ENCODE measurements at regions not wholly inside any gene's neighbourhood (a gene's known extent, or its start where the extent isn't known, plus 50 kb on each side); places are given as distances from the start of the nearest gene placed in this dataset.

DNA sequence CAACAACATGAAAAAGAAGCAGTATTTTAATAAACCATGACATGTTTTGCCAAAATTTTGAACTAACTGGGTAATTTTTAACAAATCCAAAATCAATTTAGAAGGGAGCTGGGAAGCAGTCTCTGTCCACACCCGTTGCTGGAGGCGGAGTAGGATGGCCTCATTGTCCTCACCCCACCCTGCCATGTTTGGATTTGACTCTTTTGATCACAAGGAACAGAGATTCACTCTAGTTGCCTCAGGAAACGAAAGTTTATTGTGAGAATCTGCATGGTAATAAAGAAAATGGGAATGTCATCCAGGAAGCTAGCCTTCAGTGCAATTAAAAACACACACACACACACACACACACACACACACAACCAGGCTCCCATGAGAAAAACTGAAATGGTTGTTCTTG lies 145.4 kb downstream of the SLC30A10 start:
- TF ChIP-seq Cebpa-rat (IDR thresholded peaks at IDR 0.05): no peak
- Histone ChIP-seq H3K4me1 (peaks cover 0 to 7% (median 0%) of the 10 kb centered on the region in 10 experiments; a peak in 2 of 20 replicates), H3K9ac (no peak overlapping the region), H3K27me3 (no peaks in the 10 kb centered on the region), H3K4me3 (no peak overlapping the region), H3K4me2 (no peak overlapping the region), H3K9me3 (replicated peaks in 1 of 11) (no peaks in the 10 kb centered on the region), H3K27ac (no peak overlapping the region), H3K36me3 (no peaks in the 10 kb centered on the region), H4K20me1 (no peaks in the 10 kb centered on the region)

GRCh38 chr1:219782311-219782710 lies 146.0 kb downstream of the SLC30A10 start:
- TF ChIP-seq Cebpa-rat (IDR thresholded peaks at IDR 0.05): no peak
- H3K4me2 ChIP-seq: no peak overlapping the region

DNA sequence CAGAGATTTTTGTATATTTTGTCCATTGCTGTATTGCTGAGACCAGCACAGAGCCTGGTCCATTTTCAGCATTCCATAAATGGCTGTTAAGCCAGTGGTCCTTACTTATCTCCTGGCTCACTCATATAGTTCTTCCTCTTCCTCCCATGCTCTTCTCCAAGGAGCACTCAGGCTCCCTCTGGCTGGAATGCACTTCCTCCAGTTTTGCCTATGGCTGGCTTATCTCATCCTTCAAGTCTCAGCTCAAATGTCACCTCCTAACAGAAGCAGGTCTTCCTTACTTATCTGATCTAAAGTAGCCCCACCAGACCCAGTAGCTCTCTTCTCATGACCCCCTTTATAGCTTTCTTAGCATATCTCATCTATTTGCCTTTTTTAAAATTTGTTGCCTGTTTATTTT lies 146.9 kb downstream of the SLC30A10 start:
- Histone ChIP-seq H4K20me1 (no peaks in the 10 kb centered on the region), H3K27ac (no peak overlapping the region), H3K9ac (no peak overlapping the region), H3K4me1 (peaks cover 0 to 7% (median 0%) of the 10 kb centered on the region in 10 experiments; a peak in 2 of 20 replicates), H3K9me3 (replicated peaks in 1 of 11) (no peaks in the 10 kb centered on the region), H3K36me3 (no peaks in the 10 kb centered on the region), H3K4me2 (no peak overlapping the region), H3K27me3 (no peaks in the 10 kb centered on the region), H3K4me3 (no peak overlapping the region)
- no peak for TF ChIP-seq Cebpa-rat (IDR thresholded peaks at IDR 0.05)

More at GRCh38 chr1:219782311-219782710, 146.0 kb downstream of the SLC30A10 start:
- Histone ChIP-seq H3K27ac (no peak overlapping the region), H3K9me3 (replicated peaks in 1 of 11) (no peaks in the 10 kb centered on the region), H3K4me3 (no peak overlapping the region), H3K27me3 (no peaks in the 10 kb centered on the region), H4K20me1 (no peaks in the 10 kb centered on the region), H3K36me3 (no peaks in the 10 kb centered on the region), H3K9ac (no peak overlapping the region), H3K4me1 (peaks cover 0 to 7% (median 0%) of the 10 kb centered on the region in 10 experiments; a peak in 2 of 20 replicates)

GRCh38 chr1:219778793-219779369 lies 149.5 kb downstream of the SLC30A10 start:
- no peak overlapping the region for H3K9ac ChIP-seq

GRCh38 chr1:219778110-219778509 lies 150.2 kb downstream of the SLC30A10 start:
- no peaks in the 10 kb centered on the region for H3K36me3 ChIP-seq
- H3K27me3 ChIP-seq: no peaks in the 10 kb centered on the region
- peaks cover 7 to 15% (median 13%) of the 10 kb centered on the region in 10 experiments; a peak in 18 of 20 replicates for H3K4me1 ChIP-seq
- no peaks in the 10 kb centered on the region for H4K20me1 ChIP-seq
- H3K4me3 ChIP-seq: no peak overlapping the region
- H3K9ac ChIP-seq: no peak overlapping the region
- H3K4me2 ChIP-seq: no peak overlapping the region
- no peak for TF ChIP-seq Cebpa-rat (IDR thresholded peaks at IDR 0.05)
- H3K9me3 ChIP-seq (replicated peaks in 1 of 11): no peaks in the 10 kb centered on the region
- no peak overlapping the region for H3K27ac ChIP-seq

More at GRCh38 chr1:219778793-219779369, 149.5 kb downstream of the SLC30A10 start:
- Histone ChIP-seq H3K4me2 (no peak overlapping the region), H3K27me3 (no peaks in the 10 kb centered on the region), H3K9me3 (replicated peaks in 1 of 11) (no peaks in the 10 kb centered on the region), H3K4me3 (no peak overlapping the region), H3K27ac (no peak overlapping the region), H4K20me1 (no peaks in the 10 kb centered on the region), H3K36me3 (no peaks in the 10 kb centered on the region), H3K4me1 (peaks cover 5 to 12% (median 6%) of the 10 kb centered on the region in 10 experiments; a peak in 17 of 20 replicates)
- no peak for TF ChIP-seq Cebpa-rat (IDR thresholded peaks at IDR 0.05)

- H3K9me3 ChIP-seq (replicated peaks in 1 of 11): no peaks in the 10 kb centered on the region; a peak in 2 of 22 replicates
- no peaks in the 10 kb centered on the region for H3K36me3 ChIP-seq
- H3K4me1 ChIP-seq: peaks cover 7 to 17% (median 14%) of the 10 kb centered on the region in 10 experiments; a peak in 18 of 20 replicates
- H3K27me3 ChIP-seq: no peaks in the 10 kb centered on the region
- H3K27ac ChIP-seq: no peak overlapping the region
- TF ChIP-seq Cebpa-rat (IDR thresholded peaks at IDR 0.05): no peak
- no peak overlapping the region for H3K9ac ChIP-seq
- H3K4me3 ChIP-seq: no peak overlapping the region
- H4K20me1 ChIP-seq: no peaks in the 10 kb centered on the region
- peak overlapping the region; percentile 3 to 61 (median 45); a peak in 18 of 22 replicates for H3K4me2 ChIP-seq
Observed at GRCh38 chr1:219774386-219774785, 154.0 kb downstream of the SLC30A10 start.

- no peak overlapping the region for H3K27ac ChIP-seq
- no peak overlapping the region for H3K4me3 ChIP-seq
- no peaks in the 10 kb centered on the region for H3K27me3 ChIP-seq
- H3K9ac ChIP-seq: no peak overlapping the region
- H3K36me3 ChIP-seq: no peaks in the 10 kb centered on the region
- TF ChIP-seq Cebpa-rat (IDR thresholded peaks at IDR 0.05): no peak
- peaks cover 7 to 17% (median 14%) of the 10 kb centered on the region in 10 experiments; a peak in 18 of 20 replicates for H3K4me1 ChIP-seq
- peak overlapping the region; percentile 3 to 61 (median 45); a peak in 20 of 22 replicates for H3K4me2 ChIP-seq
- no peaks in the 10 kb centered on the region for H4K20me1 ChIP-seq
- H3K9me3 ChIP-seq (replicated peaks in 1 of 11): peaks cover 0 to 6% (median 0%) of the 10 kb centered on the region in 11 experiments; a peak in 2 of 22 replicates
Observed at GRCh38 chr1:219773775-219774174, 154.6 kb downstream of the SLC30A10 start.

DNA sequence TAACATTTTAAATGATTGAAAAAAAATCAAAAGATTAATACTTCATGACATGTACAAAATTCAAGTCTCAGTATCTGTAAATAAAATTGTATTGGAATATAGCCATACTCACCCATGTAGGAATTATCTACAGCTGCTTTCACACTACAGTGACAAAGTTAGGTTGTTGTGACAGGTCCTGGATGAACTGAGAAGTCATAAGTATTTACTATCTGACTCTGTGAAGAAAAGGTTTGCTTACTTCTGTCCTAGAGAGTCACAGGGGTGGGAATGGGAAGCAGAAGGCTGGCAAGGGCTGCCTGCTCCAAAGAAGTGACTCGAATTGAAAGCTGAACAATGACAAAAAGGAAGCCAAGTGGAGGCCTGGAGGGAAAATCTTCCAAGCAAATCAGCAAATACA lies 155.2 kb downstream of the SLC30A10 start:
- H3K4me1 ChIP-seq: peaks cover 7 to 17% (median 14%) of the 10 kb centered on the region in 10 experiments; a peak in 18 of 20 replicates
- TF ChIP-seq Cebpa-rat (IDR thresholded peaks at IDR 0.05): no peak
- H3K4me2 ChIP-seq: peak overlapping the region in 8 of 11 experiments; percentile 29 to 61 (median 50); a peak in 13 of 22 replicates
- no peaks in the 10 kb centered on the region for H3K36me3 ChIP-seq
- H3K4me3 ChIP-seq: no peak overlapping the region
- no peak overlapping the region for H3K27ac ChIP-seq
- H4K20me1 ChIP-seq: no peaks in the 10 kb centered on the region
- H3K9ac ChIP-seq: no peak overlapping the region
- peaks cover 0 to 6% (median 0%) of the 10 kb centered on the region in 11 experiments; a peak in 2 of 22 replicates for H3K9me3 ChIP-seq (replicated peaks in 1 of 11)
- no peaks in the 10 kb centered on the region for H3K27me3 ChIP-seq

DNA sequence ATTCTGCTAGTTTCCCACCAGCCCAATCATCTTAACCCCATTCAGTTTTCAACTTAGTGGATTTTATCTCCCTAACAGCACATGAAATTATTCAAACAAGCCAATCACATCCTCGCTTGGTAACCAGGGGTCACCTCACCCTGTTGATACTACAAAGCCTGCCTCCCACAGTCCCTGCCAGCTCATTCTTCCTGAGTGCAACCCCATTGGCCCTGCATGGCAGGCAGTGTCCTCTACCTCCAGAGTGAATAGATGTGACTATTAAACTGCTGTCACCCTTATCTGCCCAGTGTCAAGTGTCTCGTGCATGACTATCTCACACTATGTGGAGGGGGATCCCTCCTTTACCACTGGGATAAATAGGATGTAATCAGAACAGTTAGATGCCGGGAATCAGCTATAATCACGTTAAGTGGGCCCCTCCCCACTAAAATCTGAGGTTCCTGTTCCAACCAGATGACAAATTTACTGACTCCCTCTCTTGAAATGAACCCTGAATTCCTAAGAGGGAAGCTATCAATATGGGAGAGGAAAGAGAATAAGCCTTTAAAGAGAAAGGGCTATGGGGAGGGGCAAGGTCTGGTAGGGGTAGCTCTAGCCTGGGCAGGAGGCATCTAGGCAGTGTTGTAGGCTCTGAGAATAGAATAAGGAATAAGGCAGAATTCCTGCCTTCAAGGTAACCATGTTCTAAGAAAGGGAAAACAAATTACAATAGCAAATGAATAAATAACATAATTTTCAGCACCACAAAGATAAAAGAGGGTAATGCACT lies 155.9 kb downstream of the SLC30A10 start:
- Histone ChIP-seq H3K27me3 (no peaks in the 10 kb centered on the region), H3K36me3 (no peaks in the 10 kb centered on the region), H3K9ac (no peak overlapping the region), H3K9me3 (replicated peaks in 1 of 11) (peaks cover 0 to 11% (median 0%) of the 10 kb centered on the region in 11 experiments; a peak in 2 of 22 replicates), H3K4me1 (peaks cover 7 to 17% (median 14%) of the 10 kb centered on the region in 10 experiments; a peak in 18 of 20 replicates), H3K27ac (no peak overlapping the region), H3K4me2 (no peak overlapping the region), H3K4me3 (no peak overlapping the region), H4K20me1 (no peaks in the 10 kb centered on the region)
- no peak for TF ChIP-seq Cebpa-rat (IDR thresholded peaks at IDR 0.05)
